ENCODE measurements at regions not wholly inside any gene's neighbourhood (a gene's known extent, or its start where the extent isn't known, plus 50 kb on each side); places are given as distances from the start of the nearest gene placed in this dataset.

GRCh38 chr14:22420598-22421186 is 168.3 kb downstream of the DAD1 start:
- H3K9me3 ChIP-seq (ENCODE audit: insufficient read depth, low read depth), result no peaks in the 10 kb centered on the region
- DNase-seq, result no peak
- no peaks in the 10 kb centered on the region for H3K4me1 ChIP-seq (replicated peaks; ENCODE audit: insufficient read depth)
- no TSS peak for BruUV-seq (replicated peaks)
- no peaks in the 10 kb centered on the region for H3K36me3 ChIP-seq (ENCODE audit: low read depth)
- CTCF ChIA-PET, result no interaction called here
- no peak overlapping the region for H3K4me2 ChIP-seq
- H3K79me2 ChIP-seq (ENCODE audit: low read depth), result no peaks in the 10 kb centered on the region
- no peak overlapping the region for H2AFZ ChIP-seq
- no peak for TF ChIP-seq EZH2 (IDR thresholded peaks at IDR 0.05; ENCODE audit: low read depth)
- TF ChIP-seq CTCF (conservative IDR thresholded peaks at IDR 0.05), result no peak
- H3F3A ChIP-seq (ENCODE audit: insufficient read depth, low read depth), result no peaks in the 10 kb centered on the region
- H3K9me2 ChIP-seq (ENCODE audit: insufficient read depth), result no peaks in the 10 kb centered on the region
- POLR2A ChIA-PET (ENCODE audit: unreplicated experiment), result interaction anchor here (0.6 kb wide), 1 partner anchor 675 kb away, joined by 3 read pairs; the partner anchor contains the start of gene C14orf119
- no peaks in the 10 kb centered on the region for H3K27me3 ChIP-seq (ENCODE audit: insufficient read depth, low read depth)
- intact Hi-C loops (cut with micrococcal nuclease; ENCODE audit: unreplicated experiment), result no loop called here
- no peak overlapping the region for H3K27ac ChIP-seq
- no peaks in the 10 kb centered on the region for H4K20me1 ChIP-seq (ENCODE audit: insufficient read depth)
- H3K4me3 ChIP-seq, result no peak overlapping the region

GRCh38 chr14:22419620-22420019 is 169.4 kb downstream of the DAD1 start:
- no peak overlapping the region for H2AFZ ChIP-seq
- no peaks in the 10 kb centered on the region for H3K9me3 ChIP-seq (ENCODE audit: insufficient read depth, low read depth)
- no peaks in the 10 kb centered on the region for H3K27me3 ChIP-seq (ENCODE audit: insufficient read depth, low read depth)
- no peaks in the 10 kb centered on the region for H3K9me2 ChIP-seq (ENCODE audit: insufficient read depth)
- H3F3A ChIP-seq (ENCODE audit: insufficient read depth, low read depth), result no peaks in the 10 kb centered on the region
- no peak overlapping the region for H3K4me2 ChIP-seq
- intact Hi-C loops (cut with micrococcal nuclease; ENCODE audit: unreplicated experiment), result no loop called here
- DNase-seq, result no peak
- no peaks in the 10 kb centered on the region for H3K4me1 ChIP-seq (replicated peaks; ENCODE audit: insufficient read depth)
- H4K20me1 ChIP-seq (ENCODE audit: insufficient read depth), result no peaks in the 10 kb centered on the region
- no peak overlapping the region for H3K27ac ChIP-seq
- no peak overlapping the region for H3K4me3 ChIP-seq
- no peaks in the 10 kb centered on the region for H3K36me3 ChIP-seq (ENCODE audit: low read depth)
- CTCF ChIA-PET, result no interaction called here
- no TSS peak for BruUV-seq (replicated peaks)
- TF ChIP-seq CTCF (conservative IDR thresholded peaks at IDR 0.05) (no peak), EZH2 (IDR thresholded peaks at IDR 0.05; ENCODE audit: low read depth) (no peak)
- H3K79me2 ChIP-seq (ENCODE audit: low read depth), result no peaks in the 10 kb centered on the region
- POLR2A ChIA-PET (ENCODE audit: unreplicated experiment), result no interaction called here

GRCh38 chr14:22418631-22419030 is 170.4 kb downstream of the DAD1 start:
- Histone ChIP-seq H3K4me3 (no peak overlapping the region), H3K9me3 (ENCODE audit: insufficient read depth, low read depth) (no peaks in the 10 kb centered on the region), H3K9me2 (ENCODE audit: insufficient read depth) (no peaks in the 10 kb centered on the region), H4K20me1 (ENCODE audit: insufficient read depth) (no peaks in the 10 kb centered on the region), H3K36me3 (ENCODE audit: low read depth) (no peaks in the 10 kb centered on the region), H3K27ac (no peak overlapping the region), H3F3A (ENCODE audit: insufficient read depth, low read depth) (no peaks in the 10 kb centered on the region), H3K27me3 (ENCODE audit: insufficient read depth, low read depth) (no peaks in the 10 kb centered on the region), H3K4me1 (replicated peaks; ENCODE audit: insufficient read depth) (no peaks in the 10 kb centered on the region), H2AFZ (no peak overlapping the region), H3K4me2 (no peak overlapping the region), H3K79me2 (ENCODE audit: low read depth) (no peaks in the 10 kb centered on the region)
- no peak for DNase-seq
- TF ChIP-seq EZH2 (IDR thresholded peaks at IDR 0.05; ENCODE audit: low read depth) (no peak), CTCF (conservative IDR thresholded peaks at IDR 0.05) (no peak)
- BruUV-seq (replicated peaks), result no TSS peak
- ChIA-PET POLR2A (ENCODE audit: unreplicated experiment) (no interaction called here), CTCF (no interaction called here)
- intact Hi-C loops (cut with micrococcal nuclease; ENCODE audit: unreplicated experiment), result no loop called here

Measured in PC-9 (cell line).